ENCODE measurements at regions not wholly inside any gene's neighbourhood (a gene's known extent, or its start where the extent isn't known, plus 50 kb on each side); places are given as distances from the start of the nearest gene placed in this dataset.

DNA sequence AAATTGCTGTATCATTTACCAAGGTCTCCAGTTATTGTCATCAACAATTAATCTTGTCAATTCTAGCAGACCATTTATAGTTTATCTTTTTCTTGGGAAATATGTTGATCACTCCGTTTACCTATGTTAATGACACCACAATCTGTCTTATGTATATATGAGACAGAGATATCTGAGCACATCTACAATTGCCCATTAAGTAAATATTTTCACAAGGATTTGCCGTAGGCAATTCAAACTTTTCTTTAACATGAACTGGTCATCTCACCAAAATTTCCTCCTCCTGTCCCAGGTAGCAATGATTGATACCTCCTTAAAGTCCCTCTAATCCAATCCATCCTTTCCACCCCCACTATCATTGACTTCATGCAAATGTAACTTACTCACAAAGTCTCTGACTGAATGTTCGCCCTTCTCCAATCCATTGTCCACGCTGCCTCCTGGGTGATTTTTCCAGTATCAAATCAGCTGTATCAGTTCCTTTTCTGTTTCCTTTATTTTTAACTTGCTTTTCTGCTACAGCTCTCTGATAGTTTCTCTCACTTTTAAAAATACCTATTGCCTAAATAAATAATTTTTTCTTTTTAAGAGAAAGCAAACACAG, 138.3 kb downstream of the GNAT3 start:
- Mint-ChIP-seq H3K9me3 (peaks cover 13% of the 10 kb centered on the region), H3K27ac (peak overlapping the region; percentile 44; the same call in 1 of the 2 replicates), H3K27me3 (ENCODE audit: insufficient read depth) (no peaks in the 10 kb centered on the region; the same call in 1 of the 2 replicates), H3K4me1 (ENCODE audit: low read depth) (peaks cover 35% of the 10 kb centered on the region), H3K4me3 (no peak overlapping the region), H3K36me3 (ENCODE audit: low read depth) (peaks cover 14% of the 10 kb centered on the region)
- DNase-seq, result no peak
- TF ChIP-seq, protein P1, sequence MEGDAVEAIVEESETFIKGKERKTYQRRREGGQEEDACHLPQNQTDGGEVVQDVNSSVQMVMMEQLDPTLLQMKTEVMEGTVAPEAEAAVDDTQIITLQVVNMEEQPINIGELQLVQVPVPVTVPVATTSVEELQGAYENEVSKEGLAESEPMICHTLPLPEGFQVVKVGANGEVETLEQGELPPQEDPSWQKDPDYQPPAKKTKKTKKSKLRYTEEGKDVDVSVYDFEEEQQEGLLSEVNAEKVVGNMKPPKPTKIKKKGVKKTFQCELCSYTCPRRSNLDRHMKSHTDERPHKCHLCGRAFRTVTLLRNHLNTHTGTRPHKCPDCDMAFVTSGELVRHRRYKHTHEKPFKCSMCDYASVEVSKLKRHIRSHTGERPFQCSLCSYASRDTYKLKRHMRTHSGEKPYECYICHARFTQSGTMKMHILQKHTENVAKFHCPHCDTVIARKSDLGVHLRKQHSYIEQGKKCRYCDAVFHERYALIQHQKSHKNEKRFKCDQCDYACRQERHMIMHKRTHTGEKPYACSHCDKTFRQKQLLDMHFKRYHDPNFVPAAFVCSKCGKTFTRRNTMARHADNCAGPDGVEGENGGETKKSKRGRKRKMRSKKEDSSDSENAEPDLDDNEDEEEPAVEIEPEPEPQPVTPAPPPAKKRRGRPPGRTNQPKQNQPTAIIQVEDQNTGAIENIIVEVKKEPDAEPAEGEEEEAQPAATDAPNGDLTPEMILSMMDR (IDR thresholded peaks at IDR 0.05), result no peak

DNA sequence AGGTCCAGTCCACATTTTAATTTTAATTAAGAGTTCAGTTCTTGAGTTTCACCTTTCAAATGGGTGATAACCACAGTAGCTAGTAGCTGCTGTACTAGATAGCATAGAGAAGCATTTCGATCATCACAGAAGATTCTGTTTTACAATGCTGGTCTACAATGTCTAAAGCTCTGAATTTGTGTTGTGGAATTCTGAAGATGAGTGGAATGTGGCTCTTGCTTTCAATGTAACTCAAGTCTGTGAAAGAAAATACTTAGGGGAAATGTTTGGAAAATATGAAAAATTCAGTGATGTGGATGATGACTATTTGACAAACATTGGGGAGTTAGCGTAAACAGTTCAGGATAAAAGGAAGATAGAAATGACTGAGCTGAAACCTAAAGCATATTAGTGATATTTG, 139.4 kb downstream of the GNAT3 start:
- peak; percentile 67 for DNase-seq
- TF ChIP-seq, protein P1 (IDR thresholded peaks at IDR 0.05), result no peak
- H3K36me3 Mint-ChIP-seq (ENCODE audit: low read depth), result peaks cover 14% of the 10 kb centered on the region
- no peaks in the 10 kb centered on the region; the same call in 1 of the 2 replicates for H3K27me3 Mint-ChIP-seq (ENCODE audit: insufficient read depth)
- peaks cover 13% of the 10 kb centered on the region for H3K9me3 Mint-ChIP-seq
- H3K4me1 Mint-ChIP-seq (ENCODE audit: low read depth), result peaks cover 27% of the 10 kb centered on the region
- H3K27ac Mint-ChIP-seq, result peak overlapping the region; percentile 42
- H3K4me3 Mint-ChIP-seq, result peak overlapping the region; percentile 6; the same call in 1 of the 2 replicates

DNA sequence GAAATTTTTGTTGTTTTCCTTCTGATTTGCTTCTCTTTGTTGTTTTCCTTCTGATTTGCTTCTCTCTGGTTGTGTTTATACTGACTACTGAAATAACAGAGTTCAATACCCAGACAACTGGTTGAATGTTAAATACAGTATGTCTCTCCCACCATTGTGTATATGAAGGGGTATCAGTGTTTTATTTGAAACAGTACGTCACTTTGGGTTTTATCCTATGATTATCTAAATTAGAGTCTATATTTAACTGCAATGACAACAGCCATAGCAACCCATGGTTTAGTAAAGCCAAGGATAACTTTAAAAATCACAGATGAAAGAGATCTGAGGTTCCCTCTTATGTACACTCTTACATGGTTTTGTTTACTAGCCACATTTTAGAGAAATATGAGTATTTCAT, 141.3 kb downstream of the GNAT3 start:
- Mint-ChIP-seq H3K4me1 (ENCODE audit: low read depth) (peaks cover 27% of the 10 kb centered on the region), H3K9me3 (peaks cover 7% of the 10 kb centered on the region), H3K27ac (no peak overlapping the region), H3K4me3 (no peak overlapping the region), H3K36me3 (ENCODE audit: low read depth) (peaks cover 8% of the 10 kb centered on the region), H3K27me3 (ENCODE audit: insufficient read depth) (no peaks in the 10 kb centered on the region; the same call in 1 of the 2 replicates)
- TF ChIP-seq, protein P1 (IDR thresholded peaks at IDR 0.05), result no peak
- DNase-seq, result no peak

DNA sequence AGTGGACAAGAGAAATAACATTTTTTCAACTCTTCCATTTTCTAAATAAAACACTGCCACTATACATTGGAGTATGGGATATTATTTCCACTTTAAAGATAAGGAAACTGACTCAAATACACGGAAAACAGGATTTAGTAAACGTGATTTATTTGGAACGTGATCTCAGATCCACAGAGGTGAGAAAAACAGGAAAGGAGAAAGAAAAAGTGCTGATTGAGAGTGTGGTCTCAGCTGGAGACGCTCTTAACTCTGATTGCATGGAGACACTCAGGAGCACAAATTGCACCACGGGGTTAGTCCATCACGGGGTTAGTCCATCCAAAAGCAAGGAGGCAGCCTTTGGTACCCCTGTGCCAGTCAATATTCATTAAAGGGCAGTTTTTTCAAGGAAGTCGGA, 142.5 kb downstream of the GNAT3 start:
- TF ChIP-seq, protein P1 (IDR thresholded peaks at IDR 0.05), result no peak
- no peak overlapping the region for H3K27ac Mint-ChIP-seq
- no peaks in the 10 kb centered on the region; the same call in 1 of the 2 replicates for H3K27me3 Mint-ChIP-seq (ENCODE audit: insufficient read depth)
- peaks cover 27% of the 10 kb centered on the region for H3K4me1 Mint-ChIP-seq (ENCODE audit: low read depth)
- H3K9me3 Mint-ChIP-seq, result peaks cover 19% of the 10 kb centered on the region
- DNase-seq, result no peak
- H3K4me3 Mint-ChIP-seq, result no peak overlapping the region
- H3K36me3 Mint-ChIP-seq (ENCODE audit: low read depth), result peaks cover 14% of the 10 kb centered on the region

DNA sequence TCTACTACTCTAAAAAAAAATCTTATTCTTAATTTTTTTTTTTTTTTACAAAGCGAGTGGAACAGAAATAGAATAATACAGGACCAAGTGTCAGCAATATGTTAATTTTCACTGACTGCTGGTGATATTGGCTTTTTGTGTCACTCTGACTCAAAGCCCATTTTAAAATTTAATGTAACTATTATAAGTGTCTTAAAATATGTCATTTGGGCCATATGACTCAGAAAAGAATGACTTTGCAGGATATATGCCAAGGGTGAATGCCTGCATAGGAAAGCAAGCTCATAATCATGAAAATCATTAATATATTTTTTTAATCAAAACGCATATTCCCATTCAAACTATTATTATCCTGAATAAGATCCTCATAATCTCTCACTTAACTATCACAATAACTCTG, 149.2 kb downstream of the GNAT3 start:
- H3K27ac Mint-ChIP-seq, result peak overlapping the region; percentile 36; the same call in 1 of the 2 replicates
- peaks cover 26% of the 10 kb centered on the region for H3K4me1 Mint-ChIP-seq (ENCODE audit: low read depth)
- TF ChIP-seq, protein P1 (IDR thresholded peaks at IDR 0.05), result no peak
- H3K9me3 Mint-ChIP-seq, result peaks cover 19% of the 10 kb centered on the region
- no peak for DNase-seq
- no peaks in the 10 kb centered on the region for H3K27me3 Mint-ChIP-seq (ENCODE audit: insufficient read depth)
- H3K4me3 Mint-ChIP-seq, result no peak overlapping the region
- H3K36me3 Mint-ChIP-seq (ENCODE audit: low read depth), result peaks cover 14% of the 10 kb centered on the region
